SK-N-SH treated with all-trans-retinoic acid at 6 μM for 48 hours (cell line): ENCODE measurements at regions not wholly inside any gene's neighbourhood (a gene's known extent, or its start where the extent isn't known, plus 50 kb on each side); places are given as distances from the start of the nearest gene placed in this dataset.

Experiments
- ATAC-seq: fragments of 200-7000 bp; cut with Tn5 transposase; 3 replicates; pipeline ENCODE4 v1.9.1; 2020; ENCODE audit warnings: mild to moderate bottlenecking, moderate library complexity
- ARNTL ChIP-seq: fragments of 450-650 bp; formaldehyde crosslinking; IDR thresholded peaks from 2 replicates; pipeline ENCODE4 v1.5.0; 2020; ENCODE audit warnings: low read depth, mild to moderate bottlenecking, moderate library complexity, borderline replicate concordance
- BACH2 ChIP-seq: fragments of 250-450 bp; sonication (Bioruptor Pico); IDR thresholded peaks from 2 replicates; pipeline ENCODE4 v1.9.0; 2021; ENCODE audit warnings: mild to moderate bottlenecking, borderline replicate concordance
- CSDC2 ChIP-seq: fragments of 250-450 bp; sonication (Bioruptor Pico); IDR thresholded peaks from 2 replicates; pipeline ENCODE4 v1.5.0; 2020; ENCODE audit warnings: mild to moderate bottlenecking, moderate library complexity
- ESRRG ChIP-seq: fragments of 250-450 bp; sonication (Bioruptor Pico); IDR thresholded peaks from 2 replicates; pipeline ENCODE4 v1.6.1; 2021; ENCODE audit warnings: mild to moderate bottlenecking
- GLIS3 ChIP-seq: fragments of 250-450 bp; sonication (Bioruptor Pico); IDR thresholded peaks from 2 replicates; pipeline ENCODE4 v1.5.0; 2020; ENCODE audit warnings: mild to moderate bottlenecking, moderate library complexity
- OSR1 ChIP-seq: fragments of 250-450 bp; sonication (Bioruptor Pico); IDR thresholded peaks from 2 replicates; pipeline ENCODE4 v1.8.0; 2022; ENCODE audit warnings: moderate library complexity, mild to moderate bottlenecking, inconsistent platforms
- PATZ1 ChIP-seq: fragments of 250-450 bp; sonication (Bioruptor Pico); IDR thresholded peaks from 2 replicates; pipeline ENCODE4 v1.8.0; 2020; ENCODE audit warnings: mild to moderate bottlenecking, moderate library complexity, borderline replicate concordance
- PPARA ChIP-seq: fragments of 250-450 bp; sonication (Bioruptor Pico); IDR thresholded peaks from 2 replicates; pipeline ENCODE4 v1.5.0; 2020; ENCODE audit warnings: mild to moderate bottlenecking, borderline replicate concordance
- RARB ChIP-seq: fragments of 250-450 bp; sonication (Bioruptor Pico); IDR thresholded peaks from 2 replicates; pipeline ENCODE4 v1.8.0; 2021; ENCODE audit warnings: mild to moderate bottlenecking, moderate library complexity
- SNAI2 ChIP-seq: fragments of 250-450 bp; sonication (Bioruptor Pico); IDR thresholded peaks from 2 replicates; pipeline ENCODE4 v1.5.0; 2020; ENCODE audit warnings: mild to moderate bottlenecking, moderate library complexity
- TCF4 ChIP-seq: fragments of 250-450 bp; sonication (Bioruptor Pico); IDR thresholded peaks from 2 replicates; pipeline ENCODE4 v1.8.0; 2021; ENCODE audit warnings: mild to moderate bottlenecking, moderate library complexity, borderline replicate concordance
- TOX ChIP-seq: fragments of 250-450 bp; sonication (Bioruptor Pico); IDR thresholded peaks from 2 replicates; pipeline ENCODE4 v1.8.0; 2021; ENCODE audit warnings: mild to moderate bottlenecking, moderate library complexity, borderline replicate concordance
- TSHZ2 ChIP-seq: fragments of 250-450 bp; sonication (Bioruptor Pico); IDR thresholded peaks from 2 replicates; pipeline ENCODE4 v1.5.0; 2020; ENCODE audit warnings: mild to moderate bottlenecking, moderate library complexity
- ZC3H10 ChIP-seq: fragments of 250-450 bp; sonication (Bioruptor Pico); IDR thresholded peaks from 2 replicates; pipeline ENCODE4 v1.5.1; 2021; ENCODE audit warnings: mild to moderate bottlenecking, moderate library complexity
- ZFP3 ChIP-seq: fragments of 250-450 bp; sonication (Bioruptor Pico); IDR thresholded peaks from 2 replicates; pipeline ENCODE4 v1.5.0; 2020; ENCODE audit warnings: mild to moderate bottlenecking, moderate library complexity
- ZFP30 ChIP-seq: fragments of 450-650 bp; formaldehyde crosslinking; IDR thresholded peaks from 2 replicates; pipeline ENCODE4 v1.5.0; 2022; ENCODE audit warnings: mild to moderate bottlenecking, moderate library complexity
- ZNF565 ChIP-seq: fragments of 450-650 bp; formaldehyde crosslinking; conservative IDR thresholded peaks from 2 replicates; pipeline ENCODE4 v1.5.0; 2020; ENCODE audit warnings: low read depth, mild to moderate bottlenecking, moderate library complexity
- ZNF70 ChIP-seq: fragments of 450-650 bp; formaldehyde crosslinking; IDR thresholded peaks from 2 replicates; pipeline ENCODE4 v1.5.0; 2020; ENCODE audit warnings: mild to moderate bottlenecking, moderate library complexity
- ZNF8 ChIP-seq: fragments of 450-650 bp; formaldehyde crosslinking; IDR thresholded peaks from 2 replicates; pipeline ENCODE4 v1.5.0; 2020; ENCODE audit warnings: mild to moderate bottlenecking, moderate library complexity
- TF ChIP-seq, protein P1 (sequence below): fragments of 250-450 bp; sonication (Bioruptor Pico); IDR thresholded peaks from 2 replicates; pipeline ENCODE4 v1.5.1; 2021; ENCODE audit warnings: mild to moderate bottlenecking, moderate library complexity
- TF ChIP-seq, protein P2 (sequence below): fragments of 250-450 bp; sonication (Bioruptor Pico); IDR thresholded peaks from 2 replicates; pipeline ENCODE4 v1.5.1; 2020; ENCODE audit warnings: low read depth, mild to moderate bottlenecking, moderate library complexity
- TF ChIP-seq, protein P3 (sequence below): fragments of 250-450 bp; sonication (Bioruptor Pico); IDR thresholded peaks from 2 replicates; pipeline ENCODE4 v1.8.0; 2021; ENCODE audit warnings: low read depth, mild to moderate bottlenecking, moderate library complexity, borderline replicate concordance

DNA sequence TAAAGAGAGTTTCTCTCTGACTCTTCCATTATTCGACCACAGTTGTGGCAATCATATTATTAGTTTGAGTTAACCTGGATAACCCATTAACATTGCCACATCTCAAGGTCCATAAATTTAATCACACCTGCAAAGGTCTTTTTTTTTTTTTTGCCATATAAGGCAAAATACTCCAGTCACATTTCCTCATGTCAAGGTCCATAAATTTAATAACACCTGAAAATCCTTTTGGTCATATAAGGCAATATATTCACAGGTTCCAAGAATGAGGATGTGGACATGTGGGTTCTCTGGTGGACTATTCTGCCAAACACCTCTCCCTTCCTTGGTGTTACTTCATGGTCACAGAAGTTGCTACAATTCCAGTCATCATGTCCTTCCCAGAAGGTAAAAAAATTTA, 213.5 kb upstream of the COX7C start:
- no peak for ATAC-seq
- TF ChIP-seq ZNF8 (CRISPR knock-in tag) (no peak), ZC3H10 (CRISPR knock-in tag) (no peak), GLIS3 (CRISPR knock-in tag) (no peak), RARB (no peak)
- TF ChIP-seq, all 23 proteins: peak for 0

DNA sequence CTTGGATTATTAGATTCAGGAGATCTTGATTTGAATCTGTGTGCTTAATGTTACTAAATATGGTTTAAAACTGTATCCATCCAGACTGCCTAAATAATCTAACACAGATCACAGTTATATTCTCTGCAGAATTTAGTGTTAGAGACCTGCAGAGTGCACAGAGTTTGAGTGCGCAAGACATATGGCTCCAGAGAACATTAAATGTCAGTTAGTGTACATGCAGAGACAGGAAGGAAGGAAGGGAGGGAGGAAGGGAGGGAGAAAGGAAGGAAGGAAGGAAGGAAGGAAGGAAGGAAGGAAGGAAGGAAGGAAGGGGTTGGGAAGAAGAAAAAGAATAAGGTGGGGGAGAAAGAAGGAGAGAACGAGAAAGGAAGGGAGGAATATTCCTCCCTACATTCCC, 210.0 kb upstream of the COX7C start:
- no peak for ATAC-seq
- no peak for TF ChIP-seq BACH2 (CRISPR knock-in tag)

DNA sequence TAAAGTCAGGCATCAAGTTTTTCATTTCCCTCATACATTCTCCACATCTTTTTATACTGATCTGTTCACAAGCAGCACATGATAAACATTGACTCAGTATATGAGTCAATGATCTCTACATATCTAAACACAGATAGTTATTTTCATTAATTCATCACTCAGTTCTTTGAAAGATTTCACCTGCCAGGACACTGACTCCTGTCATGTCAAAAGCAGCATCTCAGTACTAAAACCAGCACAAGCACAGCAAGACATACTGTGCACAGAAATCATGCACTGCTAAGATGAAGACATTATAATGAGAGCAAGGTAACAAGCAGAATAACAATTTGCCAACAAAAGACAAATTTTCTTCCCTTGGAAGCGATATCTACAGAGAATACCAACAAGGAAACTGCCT, 206.1 kb upstream of the COX7C start:
- TF ChIP-seq ZNF70 (CRISPR knock-in tag) (no peak), PPARA (CRISPR knock-in tag) (no peak), RARB (no peak), TSHZ2 (CRISPR knock-in tag) (no peak), ARNTL (CRISPR knock-in tag) (no peak), ZFP3 (CRISPR knock-in tag) (no peak), ZNF565 (CRISPR knock-in tag) (no peak)
- TF ChIP-seq, protein P1, sequence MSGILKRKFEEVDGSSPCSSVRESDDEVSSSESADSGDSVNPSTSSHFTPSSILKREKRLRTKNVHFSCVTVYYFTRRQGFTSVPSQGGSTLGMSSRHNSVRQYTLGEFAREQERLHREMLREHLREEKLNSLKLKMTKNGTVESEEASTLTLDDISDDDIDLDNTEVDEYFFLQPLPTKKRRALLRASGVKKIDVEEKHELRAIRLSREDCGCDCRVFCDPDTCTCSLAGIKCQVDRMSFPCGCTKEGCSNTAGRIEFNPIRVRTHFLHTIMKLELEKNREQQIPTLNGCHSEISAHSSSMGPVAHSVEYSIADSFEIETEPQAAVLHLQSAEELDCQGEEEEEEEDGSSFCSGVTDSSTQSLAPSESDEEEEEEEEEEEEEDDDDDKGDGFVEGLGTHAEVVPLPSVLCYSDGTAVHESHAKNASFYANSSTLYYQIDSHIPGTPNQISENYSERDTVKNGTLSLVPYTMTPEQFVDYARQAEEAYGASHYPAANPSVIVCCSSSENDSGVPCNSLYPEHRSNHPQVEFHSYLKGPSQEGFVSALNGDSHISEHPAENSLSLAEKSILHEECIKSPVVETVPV (CRISPR knock-in tag) = no peak
- TF ChIP-seq, protein P2, sequence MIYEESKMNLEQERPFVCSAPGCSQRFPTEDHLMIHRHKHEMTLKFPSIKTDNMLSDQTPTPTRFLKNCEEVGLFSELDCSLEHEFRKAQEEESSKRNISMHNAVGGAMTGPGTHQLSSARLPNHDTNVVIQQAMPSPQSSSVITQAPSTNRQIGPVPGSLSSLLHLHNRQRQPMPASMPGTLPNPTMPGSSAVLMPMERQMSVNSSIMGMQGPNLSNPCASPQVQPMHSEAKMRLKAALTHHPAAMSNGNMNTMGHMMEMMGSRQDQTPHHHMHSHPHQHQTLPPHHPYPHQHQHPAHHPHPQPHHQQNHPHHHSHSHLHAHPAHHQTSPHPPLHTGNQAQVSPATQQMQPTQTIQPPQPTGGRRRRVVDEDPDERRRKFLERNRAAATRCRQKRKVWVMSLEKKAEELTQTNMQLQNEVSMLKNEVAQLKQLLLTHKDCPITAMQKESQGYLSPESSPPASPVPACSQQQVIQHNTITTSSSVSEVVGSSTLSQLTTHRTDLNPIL (CRISPR knock-in tag) = no peak
- ATAC-seq = no peak

GRCh38 chr5:86427158-86427557, 190.6 kb upstream of the COX7C start:
- ATAC-seq = no peak
- TF ChIP-seq SNAI2 (CRISPR knock-in tag) (no peak), BACH2 (CRISPR knock-in tag) (no peak), GLIS3 (CRISPR knock-in tag) (no peak), PATZ1 (CRISPR knock-in tag) (no peak), ZC3H10 (CRISPR knock-in tag) (no peak), CSDC2 (no peak), PPARA (CRISPR knock-in tag) (no peak), TCF4 (CRISPR knock-in tag) (no peak), ZFP30 (CRISPR knock-in tag) (no peak), ZNF70 (CRISPR knock-in tag) (no peak), OSR1 (CRISPR knock-in tag) (no peak), TOX (CRISPR knock-in tag) (no peak), ZNF565 (CRISPR knock-in tag) (no peak), ESRRG (no peak), TSHZ2 (CRISPR knock-in tag) (no peak)
- TF ChIP-seq, protein P3, sequence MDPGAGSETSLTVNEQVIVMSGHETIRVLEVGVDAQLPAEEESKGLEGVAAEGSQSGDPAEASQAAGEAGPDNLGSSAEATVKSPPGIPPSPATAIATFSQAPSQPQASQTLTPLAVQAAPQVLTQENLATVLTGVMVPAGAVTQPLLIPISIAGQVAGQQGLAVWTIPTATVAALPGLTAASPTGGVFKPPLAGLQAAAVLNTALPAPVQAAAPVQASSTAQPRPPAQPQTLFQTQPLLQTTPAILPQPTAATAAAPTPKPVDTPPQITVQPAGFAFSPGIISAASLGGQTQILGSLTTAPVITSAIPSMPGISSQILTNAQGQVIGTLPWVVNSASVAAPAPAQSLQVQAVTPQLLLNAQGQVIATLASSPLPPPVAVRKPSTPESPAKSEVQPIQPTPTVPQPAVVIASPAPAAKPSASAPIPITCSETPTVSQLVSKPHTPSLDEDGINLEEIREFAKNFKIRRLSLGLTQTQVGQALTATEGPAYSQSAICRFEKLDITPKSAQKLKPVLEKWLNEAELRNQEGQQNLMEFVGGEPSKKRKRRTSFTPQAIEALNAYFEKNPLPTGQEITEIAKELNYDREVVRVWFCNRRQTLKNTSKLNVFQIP = no peak
- TF ChIP-seq, protein P1 (CRISPR knock-in tag) = no peak
